ENCODE measurements at regions not wholly inside any gene's neighbourhood (a gene's known extent, or its start where the extent isn't known, plus 50 kb on each side); places are given as distances from the start of the nearest gene placed in this dataset.

GRCh38 chr4:178811356-178811755, 1369.1 kb upstream of the AGA start:
- no peak for TF ChIP-seq CTCF (IDR thresholded peaks at IDR 0.05; ENCODE audit: unreplicated experiment)
- H3K9me3 Mint-ChIP-seq (ENCODE audit: low read depth), result no peaks in the 10 kb centered on the region
- no peak overlapping the region for H3K4me3 Mint-ChIP-seq (ENCODE audit: low read depth)
- H3K4me1 Mint-ChIP-seq (ENCODE audit: low read depth), result no peaks in the 10 kb centered on the region
- no peak overlapping the region for H3K27ac Mint-ChIP-seq
- no peaks in the 10 kb centered on the region for H3K36me3 Mint-ChIP-seq (ENCODE audit: insufficient read depth)
- H3K27me3 Mint-ChIP-seq, result no peaks in the 10 kb centered on the region
- DNase-seq (ENCODE audit: low spot score, unreplicated experiment), result no peak

GRCh38 chr4:178812866-178813265, 1370.6 kb upstream of the AGA start:
- H3K4me1 Mint-ChIP-seq (ENCODE audit: low read depth), result no peaks in the 10 kb centered on the region
- H3K9me3 Mint-ChIP-seq (ENCODE audit: low read depth), result no peaks in the 10 kb centered on the region
- H3K36me3 Mint-ChIP-seq (ENCODE audit: insufficient read depth), result no peaks in the 10 kb centered on the region
- H3K4me3 Mint-ChIP-seq (ENCODE audit: low read depth), result no peak overlapping the region
- DNase-seq (ENCODE audit: low spot score, unreplicated experiment), result no peak
- H3K27me3 Mint-ChIP-seq, result no peaks in the 10 kb centered on the region
- no peak for TF ChIP-seq CTCF (IDR thresholded peaks at IDR 0.05; ENCODE audit: unreplicated experiment)
- no peak overlapping the region for H3K27ac Mint-ChIP-seq

- Mint-ChIP-seq H3K36me3 (ENCODE audit: insufficient read depth) (no peaks in the 10 kb centered on the region), H3K27me3 (no peaks in the 10 kb centered on the region), H3K4me1 (ENCODE audit: low read depth) (no peaks in the 10 kb centered on the region), H3K4me3 (ENCODE audit: low read depth) (no peak overlapping the region), H3K9me3 (ENCODE audit: low read depth) (no peaks in the 10 kb centered on the region), H3K27ac (no peak overlapping the region)
- DNase-seq (ENCODE audit: low spot score, unreplicated experiment), result no peak
- no peak for TF ChIP-seq CTCF (IDR thresholded peaks at IDR 0.05; ENCODE audit: unreplicated experiment)
These were observed 1372.7 kb upstream of the AGA start for GRCh38 chr4:178814908-178815307.

DNA sequence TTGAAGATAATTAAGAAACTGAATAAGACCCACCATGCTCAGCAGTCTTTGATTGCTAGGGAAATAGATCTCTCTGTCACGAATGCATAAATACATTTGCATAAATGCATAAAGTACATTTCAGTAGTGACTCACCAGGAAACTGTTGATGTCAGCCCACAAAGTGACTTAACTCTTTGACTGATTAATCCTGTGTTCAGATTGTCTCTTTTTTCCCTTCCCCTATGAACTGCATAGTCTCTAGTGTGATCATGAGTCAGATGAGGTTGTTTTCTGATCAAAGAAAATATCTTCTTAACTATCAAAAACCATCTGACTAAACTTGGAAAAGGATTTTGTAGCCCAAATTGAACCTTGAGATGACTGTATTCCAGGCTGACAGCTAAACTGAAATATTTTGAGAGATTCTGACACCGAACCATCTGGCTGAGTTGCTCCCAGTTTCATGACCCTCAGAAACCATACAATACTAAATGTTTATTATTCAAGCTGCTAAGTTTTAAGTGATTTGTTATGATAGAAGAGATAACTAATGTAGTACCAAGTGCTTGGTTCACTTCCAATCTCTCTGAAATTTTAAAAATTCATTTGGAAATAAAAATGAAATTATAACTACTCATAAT, 1381.5 kb upstream of the AGA start:
- Mint-ChIP-seq H3K27ac (no peak overlapping the region), H3K27me3 (no peaks in the 10 kb centered on the region), H3K9me3 (ENCODE audit: low read depth) (no peaks in the 10 kb centered on the region), H3K36me3 (ENCODE audit: insufficient read depth) (no peaks in the 10 kb centered on the region), H3K4me3 (ENCODE audit: low read depth) (no peak overlapping the region), H3K4me1 (ENCODE audit: low read depth) (no peaks in the 10 kb centered on the region)
- no peak for TF ChIP-seq CTCF (IDR thresholded peaks at IDR 0.05; ENCODE audit: unreplicated experiment)
- DNase-seq (ENCODE audit: low spot score, unreplicated experiment), result no peak

GRCh38 chr4:178836865-178837264, 1394.6 kb upstream of the AGA start:
- no peaks in the 10 kb centered on the region for H3K4me1 Mint-ChIP-seq (ENCODE audit: low read depth)
- DNase-seq (ENCODE audit: low spot score, unreplicated experiment), result no peak
- H3K36me3 Mint-ChIP-seq (ENCODE audit: insufficient read depth), result no peaks in the 10 kb centered on the region
- no peak overlapping the region for H3K27ac Mint-ChIP-seq
- no peak for TF ChIP-seq CTCF (IDR thresholded peaks at IDR 0.05; ENCODE audit: unreplicated experiment)
- H3K27me3 Mint-ChIP-seq, result no peaks in the 10 kb centered on the region
- no peak overlapping the region for H3K4me3 Mint-ChIP-seq (ENCODE audit: low read depth)
- no peaks in the 10 kb centered on the region for H3K9me3 Mint-ChIP-seq (ENCODE audit: low read depth)
